ENCODE measurements at regions not wholly inside any gene's neighbourhood (a gene's known extent, or its start where the extent isn't known, plus 50 kb on each side); places are given as distances from the start of the nearest gene placed in this dataset.
A peak's percentile ranks its signal among the peaks of the same experiment; 100 is the strongest.

DNA sequence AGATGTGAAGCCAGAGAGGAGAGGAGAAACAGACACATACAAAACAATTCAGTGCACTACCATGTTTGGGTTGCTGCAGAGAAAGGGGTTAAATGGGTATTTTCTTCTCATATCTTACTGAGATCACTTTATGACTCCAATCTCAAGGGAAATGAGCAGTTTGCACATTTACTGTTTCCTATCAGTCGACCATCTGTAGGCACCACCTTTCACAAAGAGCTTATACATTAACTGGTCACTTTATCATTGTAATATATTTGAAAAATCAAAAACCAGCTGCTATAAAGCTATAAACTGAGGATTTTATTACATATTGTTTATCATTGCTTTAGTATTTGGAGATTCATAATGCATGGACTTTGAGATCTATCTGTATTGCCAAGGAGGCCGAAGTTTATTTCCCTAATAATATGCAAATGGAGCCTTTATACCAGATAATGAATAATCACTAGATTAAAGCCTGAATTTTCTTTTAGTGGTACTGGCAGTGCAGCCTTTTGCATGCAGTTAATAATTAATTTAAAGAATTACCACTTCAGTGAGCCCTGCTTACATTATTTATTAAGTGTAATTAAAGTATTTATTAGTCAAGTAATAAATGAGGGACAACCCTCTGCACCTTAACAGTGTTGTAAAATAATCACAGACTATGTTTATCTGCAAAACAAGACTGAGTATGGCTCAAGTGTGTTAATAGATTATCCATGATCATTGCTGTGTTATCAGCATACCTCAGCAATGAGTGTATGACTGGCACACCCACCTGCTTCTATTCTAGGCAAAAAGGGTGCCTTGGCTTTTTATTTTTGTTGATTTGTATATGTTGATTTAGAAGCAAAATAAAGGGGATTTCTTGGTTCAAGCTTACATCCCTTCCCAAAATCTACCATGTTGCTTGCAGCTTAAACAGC, 167.7 kb upstream of the SLC14A2 start:
- DNase-seq (ENCODE audit: low spot score) = no peak
- H3K36me3 Mint-ChIP-seq = no peaks in the 10 kb centered on the region
- H3K4me3 Mint-ChIP-seq = no peak overlapping the region
- no peak overlapping the region for H3K27ac Mint-ChIP-seq
- H3K9me3 ChIP-seq (ENCODE audit: low read depth) = no peaks in the 10 kb centered on the region
- H4K20me1 ChIP-seq (ENCODE audit: low read depth) = no peaks in the 10 kb centered on the region
- H3K4me2 ChIP-seq = no peak overlapping the region
- TF ChIP-seq CTCF (IDR thresholded peaks at IDR 0.05) = no peak
- TF ChIP-seq EZH2phosphoT487 (IDR thresholded peaks at IDR 0.05) = no peak
- no peak for TF ChIP-seq EZH2 (IDR thresholded peaks at IDR 0.05)
- no peaks in the 10 kb centered on the region for H3K79me2 ChIP-seq (ENCODE audit: low read depth)
- H3K27me3 Mint-ChIP-seq (ENCODE audit: insufficient read depth, low read depth) = no peaks in the 10 kb centered on the region
- H3K36me3 ChIP-seq = no peaks in the 10 kb centered on the region
- H3F3A ChIP-seq (ENCODE audit: low read depth) = no peaks in the 10 kb centered on the region
- H3K9me3 Mint-ChIP-seq = no peaks in the 10 kb centered on the region
- no peak overlapping the region for H2AFZ ChIP-seq (replicated peaks)
- peaks cover 15% of the 10 kb centered on the region for H3K4me1 ChIP-seq
- no peak overlapping the region for H3K27ac ChIP-seq
- no peaks in the 10 kb centered on the region for H3K27me3 ChIP-seq
- H3K4me3 ChIP-seq = no peak overlapping the region
- H3K9ac ChIP-seq = no peak overlapping the region
- H3K4me1 Mint-ChIP-seq = peaks cover 24% of the 10 kb centered on the region

- peak; percentile 65 for DNase-seq (ENCODE audit: low spot score)
- H3K4me3 ChIP-seq = no peak overlapping the region
- TF ChIP-seq EZH2phosphoT487 (IDR thresholded peaks at IDR 0.05) = no peak
- no peak for TF ChIP-seq EZH2 (IDR thresholded peaks at IDR 0.05)
- no peak for TF ChIP-seq CTCF (IDR thresholded peaks at IDR 0.05)
- H2AFZ ChIP-seq (replicated peaks) = no peak overlapping the region
- H3K4me3 Mint-ChIP-seq = no peak overlapping the region
- no peak overlapping the region for H3K27ac ChIP-seq
- H3F3A ChIP-seq (ENCODE audit: low read depth) = no peaks in the 10 kb centered on the region
- H3K4me2 ChIP-seq = peak overlapping the region; percentile 51
- no peaks in the 10 kb centered on the region for H3K36me3 Mint-ChIP-seq
- H3K27ac Mint-ChIP-seq = no peak overlapping the region
- H3K36me3 ChIP-seq = no peaks in the 10 kb centered on the region
- H3K27me3 Mint-ChIP-seq (ENCODE audit: insufficient read depth, low read depth) = no peaks in the 10 kb centered on the region
- no peak overlapping the region for H3K9ac ChIP-seq
- no peaks in the 10 kb centered on the region for H3K27me3 ChIP-seq
- no peaks in the 10 kb centered on the region for H3K79me2 ChIP-seq (ENCODE audit: low read depth)
- H3K9me3 Mint-ChIP-seq = no peaks in the 10 kb centered on the region
- H3K4me1 ChIP-seq = peaks cover 15% of the 10 kb centered on the region
- H4K20me1 ChIP-seq (ENCODE audit: low read depth) = no peaks in the 10 kb centered on the region
- peaks cover 24% of the 10 kb centered on the region for H3K4me1 Mint-ChIP-seq
- no peaks in the 10 kb centered on the region for H3K9me3 ChIP-seq (ENCODE audit: low read depth)
Observed at GRCh38 chr18:45448871-45449270, 166.4 kb upstream of the SLC14A2 start.

DNA sequence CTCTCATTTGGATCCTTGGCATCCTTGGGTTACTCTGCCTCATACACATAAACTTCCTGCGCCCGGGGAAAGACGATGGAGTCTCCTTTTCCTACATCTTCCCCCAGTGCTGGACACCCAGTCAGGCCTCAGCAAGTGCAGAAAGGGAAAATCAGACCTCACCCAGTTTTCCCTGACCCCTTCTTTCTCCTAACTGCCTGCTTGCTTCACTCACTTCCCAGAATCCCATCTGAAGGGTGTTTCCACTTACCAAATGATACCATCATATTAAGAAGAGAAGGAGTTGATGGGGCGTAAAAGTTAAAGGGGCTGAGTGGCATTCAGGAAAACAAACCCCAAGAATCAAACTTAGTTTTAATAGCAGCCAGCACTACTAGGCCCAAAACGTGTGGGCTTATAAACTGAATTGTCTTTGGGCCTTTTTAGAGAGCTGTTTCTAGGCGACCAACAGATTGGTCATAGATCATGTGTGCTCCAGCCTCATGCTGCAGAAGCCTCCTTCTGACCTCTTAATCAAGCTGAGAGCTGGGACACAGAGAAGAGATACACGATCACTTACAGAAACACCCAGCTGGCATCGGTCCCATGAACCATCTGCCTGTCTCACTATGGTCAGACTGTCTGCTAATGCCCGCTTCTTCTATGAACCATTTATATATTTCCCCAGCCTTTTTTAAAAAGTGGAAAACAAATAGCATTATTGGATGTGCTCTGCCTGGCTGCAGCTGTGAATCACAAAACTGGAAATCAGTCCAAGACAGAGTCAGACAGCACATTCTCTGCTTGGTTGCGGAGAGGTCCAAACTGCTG, 165.7 kb upstream of the SLC14A2 start:
- Mint-ChIP-seq H3K27ac (peak overlapping the region; percentile 25), H3K4me1 (peaks cover 24% of the 10 kb centered on the region)
- no peaks in the 10 kb centered on the region for H3K27me3 ChIP-seq

More for the DNA sequence above, 165.7 kb upstream of the SLC14A2 start:
- TF ChIP-seq CTCF (IDR thresholded peaks at IDR 0.05) (no peak), EZH2 (IDR thresholded peaks at IDR 0.05) (no peak), EZH2phosphoT487 (IDR thresholded peaks at IDR 0.05) (no peak)
- no peak overlapping the region for H3K27ac ChIP-seq
- H3K4me1 ChIP-seq = peaks cover 15% of the 10 kb centered on the region
- Mint-ChIP-seq H3K27me3 (ENCODE audit: insufficient read depth, low read depth) (no peaks in the 10 kb centered on the region), H3K9me3 (peaks cover 3% of the 10 kb centered on the region), H3K36me3 (no peaks in the 10 kb centered on the region), H3K4me3 (no peak overlapping the region)
- no peak overlapping the region for H3K4me3 ChIP-seq
- no peak for DNase-seq (ENCODE audit: low spot score)
- H3K79me2 ChIP-seq (ENCODE audit: low read depth) = no peaks in the 10 kb centered on the region
- H2AFZ ChIP-seq (replicated peaks) = no peak overlapping the region
- no peaks in the 10 kb centered on the region for H3K36me3 ChIP-seq
- H3F3A ChIP-seq (ENCODE audit: low read depth) = no peaks in the 10 kb centered on the region
- peak overlapping the region; percentile 51 for H3K4me2 ChIP-seq
- no peaks in the 10 kb centered on the region for H3K9me3 ChIP-seq (ENCODE audit: low read depth)
- no peaks in the 10 kb centered on the region for H4K20me1 ChIP-seq (ENCODE audit: low read depth)
- no peak overlapping the region for H3K9ac ChIP-seq
